NCI-H526 (cell line): ENCODE measurements at regions not wholly inside any gene's neighbourhood (a gene's known extent, or its start where the extent isn't known, plus 50 kb on each side); places are given as distances from the start of the nearest gene placed in this dataset.
"Not testable (repeated sequence)": the region's sequence is repeated elsewhere in the genome, so short reads cannot be mapped to it uniquely, and the experiment has no call there.

ENCODE experiments used
- DNase-seq, 2 experiments: peaks; one replicate each; lab custom pipeline; 2025; lab: John Stamatoyannopoulos, UW

DNA sequence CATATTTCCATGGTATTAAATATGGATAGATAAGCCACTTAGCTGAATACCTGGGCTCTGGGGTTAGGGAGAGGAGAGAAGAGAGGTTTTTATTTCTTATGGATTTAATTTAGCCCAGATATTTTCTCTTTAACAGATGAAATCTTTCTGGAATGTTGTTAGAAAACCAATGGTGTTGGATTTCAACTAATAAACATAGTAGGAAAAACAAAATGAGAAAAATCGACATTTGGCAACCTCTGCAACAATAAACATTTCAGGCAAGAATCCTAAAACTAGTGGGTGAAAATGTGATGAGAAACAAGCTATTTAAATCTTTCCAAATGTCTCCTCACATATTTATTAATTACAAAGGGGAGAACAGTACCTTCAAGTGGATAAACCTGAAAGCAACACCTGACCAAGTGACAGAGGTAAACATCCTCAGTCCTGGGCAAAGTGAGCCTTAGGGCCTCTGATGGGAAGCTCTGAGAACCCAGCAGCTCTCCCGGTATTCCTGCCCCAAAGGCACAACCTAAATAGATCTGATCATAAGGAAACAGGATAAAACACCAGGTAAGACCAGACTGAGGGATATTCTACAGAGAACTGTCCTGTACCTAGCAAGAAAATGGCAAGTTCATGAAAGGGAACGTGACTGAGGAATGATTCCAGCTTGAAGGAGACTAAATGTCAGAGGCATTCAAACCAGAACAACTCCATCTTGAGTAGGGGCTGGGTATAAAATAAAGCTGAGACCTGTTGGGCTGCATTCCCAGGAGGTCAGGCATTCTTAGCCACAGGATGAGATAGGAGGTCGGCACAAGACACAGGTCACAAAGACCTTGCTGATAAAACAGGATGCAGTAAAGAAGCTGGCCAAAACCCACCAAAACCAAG is 163.7 kb downstream of the ESM1 start:
- no peak for DNase-seq

DNA sequence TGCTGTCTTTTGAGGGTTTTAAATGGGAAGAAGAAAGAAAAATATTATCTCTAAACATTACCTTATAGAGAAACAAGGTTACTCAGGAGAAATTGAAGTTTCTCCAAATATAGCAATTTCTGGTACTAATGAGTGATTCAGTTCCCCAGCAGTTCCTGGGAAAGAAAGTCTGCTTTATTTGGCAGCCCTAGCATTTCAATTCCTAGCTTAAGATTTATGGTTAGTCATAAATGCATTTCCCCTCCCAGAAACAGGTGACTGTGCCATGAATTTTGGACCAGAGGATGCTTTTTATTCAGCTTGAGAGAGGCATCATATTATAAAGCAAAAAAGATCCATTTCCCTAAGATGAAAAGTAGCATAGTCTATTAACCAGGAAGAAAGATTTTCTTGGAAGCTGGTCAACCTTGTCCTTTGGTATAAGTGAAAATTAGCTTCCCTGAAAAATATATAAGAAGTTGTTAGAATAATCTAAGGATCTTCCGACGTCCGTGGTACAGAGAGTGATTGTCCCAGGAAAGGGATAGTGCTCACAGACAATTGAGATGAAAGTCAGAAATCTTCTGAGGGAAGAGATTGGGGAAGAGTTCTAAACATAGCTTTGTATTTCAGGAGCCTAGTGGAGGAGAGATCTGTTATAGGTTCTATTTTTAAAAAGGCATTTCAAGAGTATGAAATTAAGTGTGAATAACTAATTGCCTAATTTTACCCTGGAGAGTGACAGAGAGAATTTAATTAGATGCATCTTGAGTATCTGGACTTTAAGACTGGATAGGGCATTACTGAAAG is 164.9 kb downstream of the ESM1 start:
- no peak for DNase-seq

DNA sequence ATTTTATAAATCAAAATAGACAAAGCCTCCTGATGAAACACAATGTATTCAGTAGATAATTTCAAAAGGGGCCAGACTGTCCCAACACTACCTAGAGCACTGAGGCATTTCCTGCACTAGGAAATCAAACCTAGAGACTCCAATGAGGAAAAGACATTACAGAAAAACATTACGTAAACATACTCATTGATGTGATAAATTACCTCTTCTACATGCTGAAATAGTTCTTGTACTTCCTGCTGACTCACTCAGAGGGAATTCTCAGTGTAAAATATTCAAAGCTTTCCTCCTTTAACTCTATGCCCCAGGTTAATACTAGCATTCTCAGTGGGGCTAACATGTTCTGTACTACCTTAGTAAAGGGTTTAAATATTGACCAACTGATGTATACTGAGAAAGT is 178.0 kb downstream of the ESM1 start:
- no peak for DNase-seq

DNA sequence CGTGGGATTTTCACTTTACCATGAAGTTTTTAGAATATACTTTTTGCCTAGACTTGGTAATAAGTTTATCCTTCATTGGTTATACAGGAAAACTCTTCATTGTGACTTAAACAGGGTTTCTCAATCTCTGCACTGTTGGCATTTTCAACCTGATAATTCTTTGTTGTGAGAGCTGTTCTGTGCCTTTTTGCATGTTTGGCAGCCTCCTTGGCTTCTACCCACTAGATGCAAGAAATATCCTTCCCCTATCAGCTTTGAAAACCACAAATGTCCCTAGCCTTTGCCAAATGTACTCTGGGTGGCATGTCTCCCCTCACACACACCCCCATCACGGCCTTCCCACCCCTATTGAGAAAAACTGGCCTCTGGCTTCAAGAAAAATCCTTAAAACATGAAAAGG is 180.9 kb downstream of the ESM1 start:
- DNase-seq, result no peak

DNA sequence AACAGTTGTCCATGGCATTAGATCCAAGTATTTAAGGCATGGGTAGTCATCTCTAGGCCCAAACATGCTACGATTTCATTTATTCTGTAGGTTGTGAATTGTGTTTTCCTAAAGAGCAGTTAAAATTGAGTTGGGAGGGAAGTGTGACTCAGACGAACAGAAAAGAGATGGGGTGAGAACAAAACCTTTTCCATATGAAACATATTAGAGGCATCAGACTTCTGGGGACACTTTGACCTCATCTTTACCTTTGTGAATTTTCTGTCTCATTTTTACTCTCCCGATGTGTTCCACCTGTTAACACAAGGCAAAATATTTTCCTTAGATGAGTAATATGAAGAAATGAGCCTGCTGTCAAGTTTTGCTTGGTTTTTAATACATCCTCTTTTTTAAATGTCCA is 181.3 kb downstream of the ESM1 start:
- no peak for DNase-seq

DNA sequence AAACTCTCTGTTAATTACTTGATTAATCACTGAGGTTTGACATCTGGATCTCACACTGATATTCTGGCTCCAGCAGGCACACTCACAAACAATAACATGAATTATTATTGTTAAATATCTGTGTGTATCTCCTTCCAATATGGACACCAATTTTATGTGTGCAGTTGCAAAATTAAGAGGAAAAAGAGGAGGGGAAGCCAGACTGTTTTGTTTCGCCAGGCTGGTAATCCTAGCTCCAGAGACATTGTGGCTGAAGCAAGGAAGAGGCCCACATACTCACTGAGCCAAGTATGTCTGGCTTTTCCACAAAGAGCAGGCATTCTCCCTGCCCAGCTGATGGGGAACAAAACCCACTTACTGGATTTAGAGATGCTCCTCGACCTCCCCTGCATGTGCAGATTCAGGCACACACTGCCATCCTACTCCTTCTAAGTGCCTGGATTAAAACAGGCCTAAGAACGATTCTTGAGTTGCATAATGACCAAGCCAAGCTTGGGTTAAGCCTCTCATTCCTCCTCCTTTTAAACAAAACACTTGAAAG is 181.9 kb downstream of the ESM1 start:
- DNase-seq, result no peak

DNA sequence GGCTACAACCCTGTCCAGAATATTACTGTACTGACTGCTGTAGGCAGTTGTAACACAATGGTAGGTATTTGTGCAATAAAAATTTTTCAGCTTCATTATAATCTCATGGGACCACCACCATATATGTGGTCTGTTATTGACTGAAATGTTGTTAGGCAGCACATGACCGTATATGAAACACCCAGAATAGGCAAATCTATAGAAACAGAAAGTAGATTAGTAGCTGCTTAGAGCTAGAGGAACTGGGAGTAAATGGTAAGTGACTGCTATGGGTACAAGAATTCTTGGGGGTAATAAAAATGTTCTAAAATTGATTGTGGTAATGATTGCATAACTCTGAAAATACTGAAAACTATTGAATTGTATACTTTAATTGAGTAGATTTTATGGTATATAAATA is 185.7 kb downstream of the ESM1 start:
- DNase-seq, result no peak

DNA sequence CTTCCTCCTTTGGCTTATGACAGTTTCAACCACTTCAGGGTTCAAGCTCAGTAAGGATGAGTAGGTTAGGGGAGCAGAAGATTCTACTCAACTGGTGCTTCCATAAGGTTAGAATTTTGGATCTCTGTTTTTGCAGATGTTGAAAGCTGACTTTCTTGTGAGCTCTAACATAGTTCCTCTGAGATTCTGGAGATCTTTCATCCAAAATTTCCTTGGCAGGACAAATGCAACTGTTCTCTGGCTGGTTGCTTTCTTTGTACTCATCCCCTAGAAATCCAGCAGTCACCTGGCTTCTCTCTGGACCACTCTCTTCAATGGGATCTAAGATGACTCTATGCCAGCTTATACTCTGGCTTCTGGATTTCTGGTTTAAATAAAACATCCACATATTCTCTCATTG is 189.6 kb downstream of the ESM1 start:
- DNase-seq, result no peak

DNA sequence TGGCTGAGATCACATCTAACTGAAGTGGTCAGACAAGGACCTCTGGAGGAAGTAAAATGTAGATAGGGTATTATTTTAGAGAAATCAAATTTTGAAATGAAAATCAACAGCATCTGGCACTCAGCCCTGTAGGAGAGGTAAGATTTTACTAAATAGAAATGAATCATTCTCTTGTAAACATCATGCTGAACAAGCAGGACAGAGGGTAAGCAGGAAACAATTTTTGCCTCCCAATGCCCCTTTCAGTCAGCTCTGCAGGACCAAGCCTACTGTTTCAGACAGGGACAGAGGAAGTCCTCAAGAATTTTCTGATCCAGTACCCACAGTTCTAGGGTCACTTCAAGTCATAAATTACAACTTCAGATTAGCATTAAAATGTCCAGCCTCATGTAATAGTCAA is 190.1 kb downstream of the ESM1 start:
- DNase-seq, result no peak

DNA sequence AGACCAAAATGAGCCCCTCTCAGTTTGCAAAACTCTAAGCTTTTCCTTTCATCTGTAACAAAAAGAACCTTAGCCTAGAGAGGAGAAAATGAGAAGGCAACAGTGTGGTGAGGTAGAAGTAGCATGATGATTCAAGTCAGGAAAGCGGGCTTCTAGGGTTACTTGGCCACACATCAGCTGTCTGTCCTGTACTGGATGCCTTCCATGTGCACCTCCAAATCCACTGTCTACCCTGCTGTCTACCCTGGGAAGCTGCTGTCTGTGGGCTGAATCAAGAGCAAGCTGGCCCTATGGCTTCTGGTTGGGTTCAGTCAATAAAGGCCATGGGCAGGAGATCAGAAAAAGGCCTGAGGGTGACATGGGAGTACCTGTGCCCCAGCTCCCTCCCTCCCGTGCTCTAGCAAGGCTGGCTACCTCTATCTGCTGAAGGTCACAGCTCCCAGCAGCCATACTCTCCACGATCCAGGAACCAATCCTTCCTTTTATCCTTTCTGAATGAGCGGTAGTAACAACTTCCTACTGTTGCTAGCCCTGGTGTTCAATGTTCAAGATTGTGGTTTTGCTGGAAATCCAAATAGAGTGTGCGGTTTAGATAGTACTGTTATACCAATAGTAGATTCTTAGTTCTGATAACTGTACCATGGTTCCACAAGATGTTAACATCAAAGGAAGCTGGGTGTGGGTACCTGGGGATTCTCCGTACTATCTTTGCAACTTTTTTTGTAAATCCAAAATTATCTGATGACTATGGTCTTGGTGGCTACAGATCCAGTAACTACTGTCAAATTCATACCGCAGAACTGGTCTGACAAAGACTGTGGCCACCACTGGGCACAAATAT is 191.0 kb downstream of the ESM1 start:
- no peak for DNase-seq

DNA sequence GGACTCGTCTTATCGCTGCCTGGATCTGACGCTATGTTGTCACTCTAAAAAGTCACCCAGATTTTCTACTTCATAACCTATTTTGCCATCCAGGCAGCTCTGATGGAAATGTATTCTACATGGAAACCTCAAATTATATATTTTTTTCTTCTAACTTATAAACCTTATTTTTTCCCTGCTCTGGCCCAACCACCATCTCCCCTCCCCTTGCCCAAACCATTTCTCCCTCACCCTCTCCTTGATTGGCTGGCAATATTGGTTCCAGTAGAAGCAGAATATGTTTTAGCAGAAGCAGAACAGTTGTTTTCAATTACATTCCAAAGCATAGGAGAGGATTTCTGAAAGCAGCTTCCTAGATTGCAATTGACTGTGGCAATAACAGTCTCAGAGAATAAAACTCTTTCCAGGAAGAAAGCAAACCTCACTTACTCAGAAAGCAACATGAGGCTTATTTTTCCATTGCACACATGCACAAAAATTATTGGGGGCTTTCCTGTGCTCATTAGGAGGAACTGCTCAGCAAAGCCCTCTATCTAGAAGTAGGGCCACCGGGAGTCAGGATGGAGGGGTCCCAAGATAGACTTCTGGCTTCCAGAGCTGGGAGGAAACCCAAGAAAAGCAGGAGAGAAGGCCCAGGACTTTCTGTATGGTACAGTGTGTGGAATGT is 191.8 kb downstream of the ESM1 start:
- no peak for DNase-seq

DNA sequence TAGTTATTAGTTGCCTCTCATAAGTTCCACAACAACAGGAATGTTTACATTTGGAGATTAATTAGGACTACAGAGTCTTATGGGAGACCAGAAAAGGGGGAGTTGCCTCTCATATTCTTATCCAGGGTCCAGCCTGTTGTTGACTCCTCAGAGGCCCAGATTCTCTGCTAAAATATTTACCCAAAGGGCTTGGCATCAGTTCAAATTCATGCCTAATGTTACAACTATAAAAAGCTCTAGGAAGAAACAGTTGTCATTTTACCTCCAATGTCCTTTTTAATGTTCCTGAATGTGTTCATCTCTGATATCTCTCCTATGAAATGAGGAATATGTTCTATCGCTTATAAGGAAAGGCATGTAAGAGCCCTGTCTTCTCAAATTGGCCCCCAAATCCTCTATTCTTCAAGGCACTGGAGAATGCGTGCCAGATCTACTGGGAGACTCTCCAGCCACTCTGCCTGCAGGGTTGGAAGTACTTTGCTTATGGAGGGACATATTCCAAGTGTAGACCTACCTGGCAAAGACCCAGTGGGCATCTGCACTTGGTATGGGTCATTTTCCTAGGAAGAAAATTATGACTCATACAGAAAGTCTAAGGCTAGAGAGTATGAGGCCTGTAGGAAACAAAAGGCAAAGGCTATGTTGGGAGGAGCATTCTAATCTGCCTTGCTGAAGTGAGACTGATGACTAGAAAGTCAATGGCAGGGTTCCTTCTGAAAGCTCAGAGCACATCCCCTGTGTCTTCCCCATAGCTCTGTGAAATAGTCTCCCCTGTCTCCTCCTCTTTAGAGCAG is 192.6 kb downstream of the ESM1 start:
- DNase-seq, result no peak

DNA sequence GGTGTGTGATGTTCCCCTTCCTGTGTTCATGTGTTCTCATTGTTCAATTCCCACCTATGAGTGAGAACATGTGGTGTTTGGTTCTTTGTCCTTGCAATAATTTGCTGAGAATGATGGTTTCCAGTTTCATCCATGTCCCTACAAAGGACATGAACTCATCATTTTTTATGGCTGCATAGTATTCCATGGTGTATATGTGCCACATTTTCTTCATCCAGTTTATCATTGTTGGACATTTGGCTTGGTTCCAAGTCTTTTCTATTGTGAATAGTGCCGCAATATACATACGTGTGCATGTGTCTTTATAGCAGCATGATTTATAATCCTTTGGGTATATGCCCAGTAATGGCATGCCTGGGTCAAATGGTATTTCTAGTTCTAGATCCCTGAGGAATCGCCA is 197.5 kb downstream of the ESM1 start:
- not testable (repeated sequence) for DNase-seq

DNA sequence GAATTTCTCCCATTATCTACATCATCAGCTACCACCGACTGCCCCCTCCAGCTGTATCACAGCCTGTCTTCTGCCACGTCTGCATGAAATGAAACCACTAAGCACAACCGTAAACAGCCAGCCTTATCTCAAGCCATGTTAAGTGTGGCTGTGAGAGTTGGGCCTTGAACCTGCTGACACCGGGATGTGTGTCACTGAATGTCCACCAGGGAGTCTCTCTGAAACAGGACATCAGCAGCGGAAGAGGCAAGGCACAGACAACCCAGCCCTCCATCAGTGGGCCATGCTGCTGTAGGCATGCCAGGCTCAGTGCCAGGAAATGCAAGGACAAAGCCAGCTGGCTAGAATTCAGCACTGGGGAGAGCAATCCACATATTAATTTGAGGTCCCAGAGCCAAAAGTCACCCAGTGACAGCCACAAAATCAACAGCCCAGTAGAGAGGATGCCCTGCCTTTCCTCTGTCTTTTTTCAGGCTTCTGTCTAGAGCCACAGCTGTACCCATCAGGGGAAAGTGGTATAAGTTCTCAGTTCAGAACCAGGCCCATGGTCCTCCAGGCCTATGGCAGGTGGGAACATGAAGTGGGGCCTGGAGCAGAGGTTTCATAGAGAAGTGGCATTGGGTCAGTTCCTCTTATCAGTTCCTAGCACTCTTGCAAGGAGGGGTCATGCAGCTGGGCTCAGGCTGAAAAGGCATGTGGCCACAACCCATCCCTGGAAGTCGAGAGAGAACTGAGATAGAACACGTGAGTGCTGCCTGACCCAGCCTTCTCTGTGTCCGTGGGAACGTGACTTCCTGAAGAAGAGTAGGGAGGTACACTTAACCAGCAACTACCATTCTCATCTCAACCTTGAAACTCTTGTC is 199.4 kb downstream of the ESM1 start:
- no peak for DNase-seq

DNA sequence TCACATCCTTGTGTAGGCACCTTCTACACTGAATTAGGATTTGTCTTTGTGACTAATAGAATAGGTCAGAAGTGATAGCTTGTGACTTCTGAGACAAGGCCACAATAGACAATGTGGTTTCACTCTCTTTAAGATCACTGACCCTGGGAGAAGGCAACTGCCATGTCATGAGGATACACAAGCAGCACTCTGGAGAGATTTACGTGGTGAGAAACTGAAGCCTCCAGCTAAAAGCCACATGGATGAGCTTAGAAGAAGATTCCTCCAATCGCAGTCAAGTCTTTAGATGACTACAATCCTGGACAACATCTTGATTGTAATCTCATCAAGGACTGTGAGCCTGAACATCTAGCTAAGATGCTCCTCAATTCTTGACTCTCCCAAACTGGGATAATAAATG is 206.6 kb downstream of the ESM1 start:
- no peak for DNase-seq

DNA sequence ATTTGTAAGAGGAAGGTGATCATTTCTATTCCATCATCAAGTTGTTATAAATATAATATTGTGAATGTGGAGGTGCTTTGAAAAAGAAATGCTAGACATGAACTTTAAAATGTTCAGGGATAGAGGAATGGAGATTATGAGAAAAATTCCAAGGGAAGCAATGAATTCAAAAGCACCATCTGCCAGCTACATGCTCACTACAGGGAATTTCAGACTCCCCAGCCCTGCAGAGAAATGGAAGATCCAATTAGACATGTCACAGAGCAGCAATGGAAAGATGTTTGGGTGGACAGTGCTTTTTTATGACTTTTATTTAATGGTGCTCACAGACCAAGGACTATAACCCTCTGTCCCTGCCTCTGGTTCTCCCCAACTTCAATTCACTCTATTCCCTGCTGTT is 209.7 kb downstream of the ESM1 start:
- no peak for DNase-seq

DNA sequence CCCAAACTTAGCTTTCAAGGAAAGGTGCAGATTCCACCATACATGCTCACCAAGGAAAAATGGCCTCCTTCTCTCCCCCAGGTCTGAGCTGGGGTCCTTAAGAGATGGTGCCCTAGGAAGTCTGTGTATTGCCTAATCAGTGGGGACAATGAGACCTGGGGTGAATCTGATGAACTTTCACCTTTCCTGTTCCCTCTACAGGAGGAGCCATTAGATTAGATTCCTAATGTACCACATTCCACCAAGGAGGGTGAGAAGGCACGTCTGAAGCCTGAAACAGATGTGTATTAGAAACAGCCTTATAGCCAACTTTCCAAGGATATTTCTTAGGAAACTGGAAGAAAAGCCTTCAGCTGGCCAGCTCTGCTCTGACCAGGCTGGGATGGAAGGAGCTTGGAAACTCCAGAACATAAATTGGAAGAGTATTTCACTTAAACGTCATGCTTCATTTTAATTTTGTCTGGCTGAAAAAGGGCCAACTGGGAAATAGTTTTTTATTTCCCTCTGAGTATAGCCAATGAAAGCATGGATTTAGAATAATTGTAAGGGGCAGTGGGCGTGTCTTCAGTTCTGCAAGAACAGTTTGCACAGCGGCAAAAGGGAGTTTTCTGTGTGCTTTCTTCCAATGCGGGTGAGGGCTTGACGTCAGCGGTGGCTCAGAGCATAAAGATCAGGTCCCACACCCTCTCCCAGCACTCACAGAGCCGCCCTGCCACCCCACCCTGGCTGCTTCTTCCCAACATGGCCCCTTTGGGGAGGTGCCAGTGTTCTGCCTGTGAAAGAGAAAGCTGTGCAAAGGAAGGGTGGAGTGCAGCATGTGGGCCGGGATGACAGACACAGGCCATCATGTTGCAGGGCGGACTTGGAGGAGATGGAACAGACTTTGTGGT is 210.9 kb downstream of the ESM1 start:
- DNase-seq, result no peak

DNA sequence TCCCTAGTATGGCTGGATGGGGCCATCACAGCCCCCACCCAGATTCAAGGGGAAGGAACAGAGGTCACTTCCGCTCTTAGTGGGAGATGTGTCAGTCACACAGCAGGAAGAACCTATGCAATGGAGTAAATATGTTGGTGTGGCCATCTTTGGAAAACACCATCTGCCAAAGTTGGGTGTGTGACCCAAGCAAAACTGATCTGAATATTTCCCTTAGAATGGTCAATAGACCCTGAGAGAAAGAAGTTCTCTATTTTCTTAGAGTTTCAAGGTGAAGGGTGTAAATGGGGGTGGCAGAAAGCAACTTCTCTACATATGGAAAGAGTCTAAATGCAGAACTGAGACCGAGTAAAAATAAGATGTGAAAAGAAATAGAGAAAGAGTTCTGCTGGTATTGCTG is 212.7 kb downstream of the ESM1 start:
- DNase-seq, result no peak

DNA sequence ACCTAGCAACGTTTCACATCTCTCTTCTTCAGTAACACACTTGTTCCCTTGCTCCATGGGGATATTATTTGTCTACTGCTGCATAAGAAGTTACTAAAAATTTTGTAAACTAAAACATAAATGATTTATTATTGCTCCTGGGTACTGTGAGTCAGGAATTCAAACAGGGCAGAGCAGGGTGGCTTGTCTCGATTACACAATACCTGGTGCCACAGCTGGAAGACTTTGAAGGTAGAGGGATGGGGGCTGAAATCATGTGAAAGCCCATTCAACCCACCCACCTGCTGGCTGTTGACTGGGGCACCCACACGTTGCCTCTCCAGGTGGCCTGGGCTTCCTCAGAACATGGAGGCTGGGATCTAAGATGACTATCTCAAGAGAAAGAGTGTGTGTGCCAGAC is 213.2 kb downstream of the ESM1 start:
- DNase-seq, result no peak
